Left colon (tissue), 2 donors: ENCODE measurements at regions not wholly inside any gene's neighbourhood (a gene's known extent, or its start where the extent isn't known, plus 50 kb on each side); places are given as distances from the start of the nearest gene placed in this dataset.

Source experiments
- ATAC-seq: fragments of 200-7000 bp; cut with Tn5 transposase; one replicate; pipeline ENCODE4 v1.9.1; 2020; ENCODE audit warnings: mild to moderate bottlenecking, moderate library complexity
- DNase-seq, 2 donors: peaks; one replicate each; pipeline ENCODE4 v3.0.0-alpha.2; 2020
- intact Hi-C, 2 donors: fragments of 100-400 bp; cut with DNase I in 1 of 2; cut with micrococcal nuclease in 1 of 2; formaldehyde crosslinking; loops; one replicate each; pipeline versions ENCODE4 v1.11.2 to v1.14.0; 2022; cut with DNase I, micrococcal nuclease
- donor health status: DM: no; HTN: no; CAD: no.
- donor health status: DM: yes; HTN: yes; CAD: no.

GRCh38 chr2:56743807-56744206, 560.0 kb downstream of the CCDC85A start:
- intact Hi-C loops: no loop called here
- ATAC-seq (no peak), DNase-seq (no peak)

DNA sequence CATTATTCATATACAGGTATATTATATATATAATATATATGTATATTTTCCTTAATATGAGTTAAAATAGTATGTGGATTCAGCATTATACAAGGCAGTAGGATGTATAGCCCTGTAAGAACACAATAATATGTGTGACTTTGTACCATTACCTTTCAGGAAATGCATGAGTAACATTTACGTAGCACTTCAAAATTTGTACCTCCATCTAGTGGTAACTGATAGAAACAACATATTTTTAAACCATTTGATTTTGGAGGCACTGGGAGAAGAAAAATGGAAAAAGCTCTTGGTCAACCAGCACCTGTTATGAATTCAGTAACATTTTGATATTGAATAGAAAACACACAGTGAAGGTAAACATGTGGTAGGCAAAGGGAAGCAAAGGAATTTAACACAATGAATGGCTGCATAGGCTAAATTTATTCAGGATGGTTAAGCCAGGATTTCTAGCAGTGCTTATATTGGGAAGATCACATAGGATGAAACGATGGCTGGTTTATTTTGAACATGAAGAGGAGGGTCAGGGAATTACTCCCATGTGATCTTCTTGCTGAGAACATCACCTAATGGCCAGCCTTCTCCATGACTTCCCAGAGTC, 565.5 kb downstream of the CCDC85A start:
- DNase-seq (no peak), ATAC-seq (peak; percentile 52)
- intact Hi-C loops: no loop called here

DNA sequence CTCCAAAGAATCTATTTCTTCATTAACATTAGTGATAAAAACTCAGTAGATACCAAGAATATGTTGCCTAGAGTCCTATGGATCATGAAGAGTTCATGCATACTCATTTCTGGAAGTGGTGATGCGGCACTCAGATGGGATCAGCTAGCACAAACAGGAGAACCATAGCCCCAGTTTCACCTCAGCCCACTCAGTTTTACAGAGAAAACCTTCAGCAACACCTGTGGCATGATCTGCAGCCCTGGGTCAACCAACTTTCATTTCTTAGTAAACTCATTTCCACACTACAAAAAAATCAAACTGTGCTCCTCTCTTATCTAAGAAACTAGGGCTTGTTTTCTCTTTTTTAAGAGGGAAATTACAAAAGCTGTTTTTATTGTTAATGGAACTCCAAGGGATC, 569.4 kb downstream of the CCDC85A start:
- intact Hi-C loops: no loop called here
- DNase-seq (no peak), ATAC-seq (no peak)

- intact Hi-C loops: no loop called here
- ATAC-seq: no peak
Observed at GRCh38 chr2:56754066-56754615, 570.4 kb downstream of the CCDC85A start.

DNA sequence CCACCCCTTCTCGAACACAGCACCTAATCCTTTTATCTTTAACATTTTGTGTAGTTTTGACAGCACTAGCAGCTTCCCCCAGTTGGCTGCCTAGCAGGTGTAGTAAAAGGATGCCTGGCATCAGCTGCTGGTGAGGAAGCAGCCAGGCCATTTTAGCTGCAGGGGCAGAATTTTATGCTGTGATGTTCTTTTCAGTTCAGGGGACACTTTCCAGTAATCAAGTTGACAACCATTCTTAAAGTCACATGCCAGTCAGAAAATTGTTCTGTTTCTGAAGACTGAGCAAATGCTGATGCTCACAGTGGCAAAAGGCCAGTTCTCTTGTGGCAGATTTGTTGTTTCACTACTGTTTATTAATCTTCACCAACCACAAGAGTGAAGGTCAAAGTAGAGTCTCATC, 570.8 kb downstream of the CCDC85A start:
- intact Hi-C loops: no loop called here
- DNase-seq: no peak
- no peak for ATAC-seq

More at GRCh38 chr2:56754066-56754615, 570.4 kb downstream of the CCDC85A start:
- DNase-seq: no peak

DNA sequence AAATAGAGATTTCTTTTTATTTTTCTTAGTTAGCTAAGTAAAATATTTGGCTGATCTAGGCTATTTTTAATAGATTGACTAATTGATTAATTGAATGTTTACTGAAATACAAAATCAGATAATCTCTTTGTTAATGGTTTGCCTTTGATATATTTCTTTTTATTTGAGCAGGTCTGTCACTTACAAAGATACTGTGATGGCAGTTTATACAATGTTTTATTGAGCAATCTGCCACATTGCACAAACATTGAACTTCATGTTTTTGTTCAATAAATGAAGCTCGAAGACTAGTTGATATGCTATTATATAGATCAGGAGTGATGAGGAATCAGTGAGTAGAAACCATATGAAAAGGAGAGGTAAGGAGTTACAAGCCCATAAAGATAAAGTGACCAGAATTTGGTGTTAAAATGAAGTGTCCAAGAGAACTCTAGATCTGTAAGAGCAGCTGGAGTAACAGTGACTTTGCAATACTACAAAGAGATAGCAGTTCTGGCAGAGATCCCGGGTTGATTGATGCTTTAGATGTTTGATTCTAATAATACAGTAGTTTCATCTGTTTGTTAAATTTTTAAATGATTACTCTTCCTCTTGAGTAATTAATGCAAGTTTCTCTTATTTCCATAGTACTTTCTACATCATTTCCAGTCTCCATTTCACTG, 574.2 kb downstream of the CCDC85A start:
- intact Hi-C loops: no loop called here
- DNase-seq: no peak
- ATAC-seq: no peak

DNA sequence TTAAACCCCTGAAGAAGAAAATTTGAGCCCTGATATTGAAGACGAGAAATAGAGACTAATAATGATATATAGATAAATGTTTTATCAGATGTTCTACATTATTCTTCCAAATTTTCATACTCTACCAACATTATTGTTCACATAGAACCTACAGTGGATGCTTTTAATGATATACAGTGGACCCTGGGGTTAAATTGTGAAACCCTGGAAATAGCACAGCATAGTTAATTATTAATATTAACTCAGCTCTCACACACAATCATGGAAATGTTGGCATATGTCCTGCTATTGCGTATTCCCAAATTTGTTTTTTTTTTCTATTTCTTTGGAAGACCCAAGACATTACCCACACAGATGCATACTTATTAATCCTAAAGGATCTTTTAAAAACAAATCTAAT, 579.9 kb downstream of the CCDC85A start:
- intact Hi-C loops: no loop called here
- DNase-seq: no peak
- no peak for ATAC-seq

GRCh38 chr2:56768973-56769372, 585.2 kb downstream of the CCDC85A start:
- intact Hi-C loops: no loop called here
- no peak for DNase-seq
- no peak for ATAC-seq

- ATAC-seq (no peak), DNase-seq (no peak)
- intact Hi-C loops: no loop called here
Observed at GRCh38 chr2:56770490-56770889, 586.7 kb downstream of the CCDC85A start.

DNA sequence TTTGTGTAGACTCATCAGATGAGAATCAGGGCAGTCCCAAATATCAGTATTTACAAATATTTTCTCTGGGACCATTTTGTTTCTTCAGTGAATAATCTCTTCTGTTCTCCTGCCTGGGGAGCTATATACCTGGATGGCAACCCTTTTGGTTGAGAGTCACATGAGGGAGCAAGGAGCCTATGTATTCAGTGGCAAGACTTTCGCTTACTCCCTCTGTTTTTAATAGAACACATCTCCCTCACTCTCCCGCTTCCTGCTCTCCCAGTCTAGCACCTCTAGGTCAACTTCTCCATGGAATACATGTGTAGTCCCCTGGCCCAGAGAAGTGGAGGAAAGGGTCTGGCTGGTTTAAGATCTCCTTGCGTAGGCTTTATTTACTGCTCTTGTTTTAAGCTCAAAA, 600.3 kb downstream of the CCDC85A start:
- no peak for DNase-seq
- no peak for ATAC-seq
- intact Hi-C loops: no loop called here

- intact Hi-C loops: no loop called here
- ATAC-seq (no peak), DNase-seq (no peak)
Observed at GRCh38 chr2:56801214-56801613, 617.4 kb downstream of the CCDC85A start.

GRCh38 chr2:56801770-56802169, 618.0 kb downstream of the CCDC85A start:
- ATAC-seq (no peak), DNase-seq (no peak)
- intact Hi-C loops: no loop called here

GRCh38 chr2:56803596-56803995, 619.8 kb downstream of the CCDC85A start:
- ATAC-seq (no peak), DNase-seq (no peak)
- intact Hi-C loops: no loop called here

DNA sequence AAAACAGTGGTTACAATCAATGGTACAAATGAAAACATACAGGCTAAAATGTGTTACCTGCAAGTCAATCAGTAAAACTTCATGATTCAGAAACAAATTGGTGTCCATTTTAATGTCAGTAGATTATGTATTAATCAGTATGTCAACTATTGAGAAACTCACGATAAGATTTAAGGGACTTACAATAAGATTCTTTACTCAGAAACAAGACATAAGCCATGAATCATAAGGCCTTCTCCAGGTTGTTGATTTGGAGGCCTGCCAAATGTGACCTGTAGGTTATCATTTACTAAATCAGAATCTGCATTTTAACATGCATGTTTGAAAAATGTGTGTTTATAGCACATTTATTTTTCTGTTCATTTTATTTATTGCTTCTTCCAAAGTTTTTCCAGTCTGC, 623.1 kb downstream of the CCDC85A start:
- intact Hi-C loops: no loop called here
- DNase-seq (no peak), ATAC-seq (no peak)

DNA sequence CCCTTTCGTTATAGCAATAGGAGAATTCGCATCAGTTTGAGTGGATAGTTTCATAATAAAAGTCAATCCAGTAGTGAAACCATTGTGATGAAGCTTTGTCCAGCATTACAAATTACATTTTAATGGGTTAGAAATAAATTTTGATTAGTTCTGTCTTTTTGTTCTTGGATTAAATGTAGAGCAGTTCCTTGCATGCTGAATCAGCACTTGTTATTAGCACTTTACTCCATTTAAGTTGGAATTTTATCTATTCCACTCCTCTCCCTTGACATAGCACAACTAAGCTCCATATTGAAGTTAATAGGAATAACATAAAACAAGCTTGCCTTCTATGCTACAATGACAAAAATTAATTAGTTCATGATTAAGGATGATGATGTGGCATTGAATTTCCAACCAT, 624.1 kb downstream of the CCDC85A start:
- ATAC-seq: no peak
- no peak for DNase-seq
- intact Hi-C loops: no loop called here

- ATAC-seq (no peak), DNase-seq (no peak)
- intact Hi-C loops: no loop called here
Observed at GRCh38 chr2:56811401-56811800, 627.6 kb downstream of the CCDC85A start.

- DNase-seq (no peak), ATAC-seq (no peak)
- intact Hi-C loops: no loop called here
Observed at GRCh38 chr2:56812432-56812831, 628.6 kb downstream of the CCDC85A start.

DNA sequence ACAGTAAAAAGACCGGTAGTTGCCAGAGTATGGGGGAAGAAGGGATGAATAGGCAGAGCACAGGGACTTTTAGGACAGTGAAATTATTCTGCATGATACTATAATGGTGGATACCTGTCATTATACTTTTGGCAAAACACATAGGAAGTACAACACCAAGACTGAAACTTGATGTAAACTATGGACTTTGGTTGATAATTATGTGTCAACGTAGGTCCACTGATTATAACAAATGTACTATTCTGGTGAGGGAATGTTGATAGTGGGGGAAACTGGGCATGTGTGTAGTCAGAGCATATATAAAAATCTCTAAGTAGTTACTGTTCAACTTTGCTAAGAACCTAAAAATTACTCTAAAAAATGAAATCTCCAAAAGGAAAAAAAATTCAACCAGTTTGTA, 629.7 kb downstream of the CCDC85A start:
- intact Hi-C loops: no loop called here
- no peak for ATAC-seq
- no peak for DNase-seq

- ATAC-seq: no peak
- intact Hi-C loops: no loop called here
- DNase-seq: no peak
Observed at GRCh38 chr2:56816666-56817065, 632.9 kb downstream of the CCDC85A start.

DNA sequence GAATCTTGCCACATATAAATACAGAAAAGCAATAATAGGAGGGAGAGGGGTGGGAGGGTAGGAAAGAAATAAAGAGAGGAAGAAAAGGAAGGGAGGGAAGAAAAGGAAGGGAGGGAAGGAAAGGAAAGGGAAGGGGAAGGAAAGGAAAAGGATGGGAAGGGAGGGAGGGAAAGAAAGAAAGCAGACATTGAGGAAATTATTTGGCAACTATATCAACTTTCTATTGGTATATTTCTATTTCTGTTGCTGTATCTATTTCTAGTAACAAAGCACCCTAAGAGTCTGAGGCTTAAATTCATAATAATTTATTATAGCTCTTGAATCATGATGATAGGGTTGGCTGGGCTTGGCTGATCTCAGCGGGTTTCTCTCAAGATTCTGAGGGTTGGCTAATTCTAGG, 648.0 kb downstream of the CCDC85A start:
- intact Hi-C loops: no loop called here
- ATAC-seq (no peak), DNase-seq (no peak)

GRCh38 chr2:56834686-56835085, 650.9 kb downstream of the CCDC85A start:
- intact Hi-C loops: no loop called here
- ATAC-seq (no peak), DNase-seq (no peak)
